ENCODE measurements at regions not wholly inside any gene's neighbourhood (a gene's known extent, or its start where the extent isn't known, plus 50 kb on each side); places are given as distances from the start of the nearest gene placed in this dataset.
"Not testable (repeated sequence)": the region's sequence is repeated elsewhere in the genome, so short reads cannot be mapped to it uniquely, and the experiment has no call there.

DNA sequence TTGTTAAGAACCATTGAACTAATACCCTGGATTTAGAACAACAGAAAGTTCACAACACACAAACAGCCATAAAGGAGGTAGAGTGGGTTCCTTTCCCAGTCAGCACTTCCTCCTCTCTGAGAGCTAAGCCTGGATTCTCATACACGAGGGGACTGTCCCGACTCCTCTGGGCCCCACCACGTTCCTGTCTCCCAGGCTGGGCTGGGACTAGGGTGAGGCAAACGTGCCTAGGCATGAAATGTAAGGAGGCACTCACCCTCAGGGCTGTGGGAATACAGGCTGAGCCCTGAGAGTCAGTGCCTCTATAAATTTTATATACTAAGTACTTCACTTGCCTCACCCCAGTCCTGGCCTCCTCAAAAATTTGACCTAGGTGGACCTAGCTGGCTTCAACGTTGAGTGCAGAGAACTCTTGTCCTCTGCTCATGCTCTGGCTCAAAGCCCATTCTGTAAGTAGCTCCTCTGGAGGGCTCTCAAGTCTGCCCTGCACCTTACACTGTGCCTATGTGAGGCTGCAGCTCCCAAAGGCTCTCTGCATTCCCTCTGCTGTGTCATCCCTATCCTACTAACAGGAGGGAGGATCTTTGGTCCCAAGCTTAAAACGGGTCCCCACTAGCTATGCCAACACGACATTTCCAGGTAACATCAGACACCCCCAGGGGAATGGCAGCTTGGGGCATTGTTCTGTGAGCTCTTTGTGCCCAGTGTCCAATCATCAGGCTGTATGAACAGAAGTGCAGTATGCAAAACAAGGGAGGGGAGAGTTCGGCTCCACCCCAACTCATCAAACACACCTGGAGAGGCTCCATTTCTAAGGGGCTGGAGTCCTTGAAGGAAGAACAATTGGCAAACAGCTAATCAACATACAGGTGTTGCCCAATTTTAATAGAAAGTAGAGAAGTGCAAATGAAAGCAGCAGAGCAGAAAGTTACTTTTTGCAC is 233.2 kb downstream of the RPLP1 start:
- no peak for DNase-seq

DNA sequence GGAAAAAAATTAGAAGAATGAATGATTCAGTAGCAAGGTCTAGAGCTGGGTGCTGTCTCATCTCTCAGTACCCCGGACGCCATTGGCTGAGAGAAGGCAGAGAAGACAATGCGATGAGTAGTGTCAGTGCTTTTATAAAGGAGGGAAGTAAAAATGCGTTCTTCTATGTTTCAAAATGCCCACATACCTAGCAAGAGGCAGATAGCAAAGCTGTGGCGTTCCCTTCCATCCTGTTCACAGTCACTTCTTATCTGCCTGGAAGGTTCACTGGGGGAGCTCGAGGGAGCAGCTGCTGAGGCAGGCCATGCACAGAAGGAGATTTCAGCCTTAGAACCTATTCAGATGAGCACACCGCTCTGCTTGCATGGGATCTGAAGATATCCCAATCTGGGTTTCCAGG is 234.0 kb downstream of the RPLP1 start:
- no peak for DNase-seq

DNA sequence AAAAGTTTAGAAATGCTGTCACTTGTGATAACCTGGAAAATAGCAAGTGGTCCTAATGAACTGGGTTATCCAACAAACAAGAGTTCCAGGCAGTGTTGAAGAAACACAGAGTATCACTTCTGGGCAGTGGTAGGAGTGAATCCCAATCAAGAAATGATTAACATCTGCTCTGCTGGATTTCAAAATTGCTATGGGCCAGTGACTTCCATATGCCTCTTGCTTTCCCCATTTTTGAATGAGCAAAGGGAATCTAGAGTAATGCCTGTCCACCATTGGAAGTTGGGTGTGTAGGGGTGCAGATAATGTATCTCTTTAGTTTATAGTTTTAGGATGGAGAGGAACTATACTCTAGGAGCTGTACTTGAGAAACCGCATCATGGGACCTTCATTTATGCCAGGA is 236.5 kb downstream of the RPLP1 start:
- no peak for DNase-seq

DNA sequence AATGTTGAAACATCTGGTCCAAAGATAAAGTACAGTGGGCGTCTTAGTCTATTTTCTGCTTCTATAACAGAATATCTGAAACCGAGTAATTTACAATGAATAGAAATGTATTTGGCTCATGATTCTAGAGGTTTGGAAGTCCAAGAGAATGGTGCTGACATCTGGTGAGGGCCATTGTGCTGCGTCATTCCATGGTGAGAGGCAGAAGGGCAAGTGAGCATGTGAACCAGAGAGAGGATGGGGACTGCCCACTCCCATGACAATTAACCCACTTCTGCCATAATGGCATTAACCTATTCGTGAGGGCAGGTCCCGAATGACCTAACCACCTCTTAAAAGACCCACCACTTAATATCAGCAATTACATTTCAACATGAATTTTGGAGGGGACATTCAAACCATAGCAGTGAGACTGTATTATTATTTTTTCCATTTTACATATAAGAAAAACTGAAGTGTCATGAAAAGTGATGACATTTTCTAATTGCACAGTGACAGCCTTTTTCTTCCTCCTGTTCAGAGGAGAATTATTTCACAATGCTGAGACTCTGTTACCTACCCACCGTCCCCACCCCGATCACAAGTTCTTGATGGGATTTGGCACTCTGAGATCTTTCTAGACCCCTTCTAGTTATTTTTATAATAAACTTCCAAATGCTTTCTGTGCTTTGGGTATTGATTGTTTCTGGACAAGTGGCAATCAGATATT is 238.8 kb downstream of the RPLP1 start:
- DNase-seq = no peak

- no peak for DNase-seq
These were observed 239.7 kb downstream of the RPLP1 start for GRCh38 chr15:69692342-69692741.

- no peak for DNase-seq
These were observed 240.4 kb downstream of the RPLP1 start for GRCh38 chr15:69693059-69693458.

GRCh38 chr15:69696946-69697345 is 244.3 kb downstream of the RPLP1 start:
- DNase-seq = no peak

DNA sequence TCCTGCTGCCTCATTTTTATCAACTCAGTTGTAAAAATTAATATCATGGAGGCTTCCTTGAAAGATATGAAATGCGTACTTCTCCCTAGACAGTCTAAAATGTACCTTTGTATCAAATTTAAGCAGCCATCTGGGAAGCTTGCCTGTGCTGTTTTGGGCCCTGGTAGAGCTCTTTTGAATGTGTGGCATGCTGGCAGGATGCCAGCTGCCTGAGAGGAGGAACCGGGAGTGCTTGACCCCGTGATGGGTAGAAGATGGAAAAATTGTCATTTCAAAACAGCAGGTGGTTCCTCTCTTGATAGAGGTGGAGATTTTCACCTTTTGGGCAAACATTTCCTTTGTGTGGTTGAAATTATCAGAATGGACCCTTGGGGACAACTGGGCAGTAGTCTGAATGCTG is 245.3 kb downstream of the RPLP1 start:
- DNase-seq = no peak

- no peak for DNase-seq
These were observed 246.5 kb downstream of the RPLP1 start for GRCh38 chr15:69699096-69699495.

GRCh38 chr15:69700380-69700779 is 247.8 kb downstream of the RPLP1 start:
- no peak for DNase-seq

GRCh38 chr15:69701198-69701597 is 248.6 kb downstream of the RPLP1 start:
- no peak for DNase-seq

GRCh38 chr15:69703532-69704187 is 251.0 kb downstream of the RPLP1 start:
- no peak for DNase-seq

GRCh38 chr15:69704229-69704628 is 251.6 kb downstream of the RPLP1 start:
- DNase-seq = no peak

DNA sequence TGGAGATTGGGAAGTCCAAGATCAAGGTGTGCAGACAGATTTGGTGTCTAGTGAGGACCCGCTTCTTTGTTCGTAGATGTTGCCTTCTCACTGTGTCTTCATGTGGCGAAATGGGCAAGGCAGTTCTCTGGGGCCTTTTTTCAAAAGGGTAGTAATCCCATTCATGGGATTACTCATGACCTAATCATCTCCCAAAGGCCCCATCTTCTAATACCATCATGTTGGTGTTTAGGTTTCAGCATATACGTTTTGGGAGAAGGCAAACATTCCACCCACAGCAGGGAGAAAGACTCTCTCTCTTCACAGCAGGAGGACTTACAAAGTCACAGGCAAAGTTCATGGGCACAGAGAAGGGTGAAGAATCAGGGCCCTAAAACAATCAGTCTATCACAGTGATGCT is 252.1 kb downstream of the RPLP1 start:
- DNase-seq = no peak

- DNase-seq = no peak
These were observed 253.9 kb downstream of the RPLP1 start for GRCh38 chr15:69706353-69707097.

GRCh38 chr15:69707241-69707640 is 254.6 kb downstream of the RPLP1 start:
- not testable (repeated sequence) for DNase-seq

DNA sequence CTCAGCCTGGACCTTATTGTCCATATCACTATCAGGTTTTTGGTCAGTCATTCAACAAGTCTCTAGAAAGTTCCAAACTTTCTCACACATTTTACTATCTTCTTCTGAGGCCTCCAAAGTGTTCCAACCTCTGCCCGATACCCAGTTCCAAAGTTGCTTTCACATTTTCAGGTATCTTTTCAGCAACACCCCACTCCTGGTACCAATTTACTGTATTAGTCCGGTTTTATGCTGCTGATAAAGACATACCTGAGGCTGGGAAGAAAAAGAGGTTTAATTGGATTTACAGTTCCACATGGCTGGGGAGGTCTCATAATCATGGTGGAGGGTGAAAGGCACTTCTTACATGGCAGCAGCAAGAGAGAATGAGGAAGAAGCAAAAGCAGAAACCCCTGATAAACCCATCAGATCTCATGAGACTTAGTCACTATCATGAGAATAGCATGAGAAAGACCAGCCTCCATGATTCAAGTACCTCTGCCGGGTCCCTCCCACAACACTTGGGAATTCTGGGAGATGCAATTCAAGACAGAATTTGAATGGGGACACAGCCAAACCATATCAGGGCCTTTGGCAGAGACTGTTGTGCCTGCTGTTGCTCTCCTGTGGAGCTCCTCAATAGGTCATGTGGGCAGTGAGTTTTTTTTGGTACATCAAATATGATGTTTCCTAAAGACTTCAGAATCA is 256.0 kb downstream of the RPLP1 start:
- DNase-seq = not testable (repeated sequence)

GRCh38 chr15:69712991-69713390 is 260.4 kb downstream of the RPLP1 start:
- no peak for DNase-seq

DNA sequence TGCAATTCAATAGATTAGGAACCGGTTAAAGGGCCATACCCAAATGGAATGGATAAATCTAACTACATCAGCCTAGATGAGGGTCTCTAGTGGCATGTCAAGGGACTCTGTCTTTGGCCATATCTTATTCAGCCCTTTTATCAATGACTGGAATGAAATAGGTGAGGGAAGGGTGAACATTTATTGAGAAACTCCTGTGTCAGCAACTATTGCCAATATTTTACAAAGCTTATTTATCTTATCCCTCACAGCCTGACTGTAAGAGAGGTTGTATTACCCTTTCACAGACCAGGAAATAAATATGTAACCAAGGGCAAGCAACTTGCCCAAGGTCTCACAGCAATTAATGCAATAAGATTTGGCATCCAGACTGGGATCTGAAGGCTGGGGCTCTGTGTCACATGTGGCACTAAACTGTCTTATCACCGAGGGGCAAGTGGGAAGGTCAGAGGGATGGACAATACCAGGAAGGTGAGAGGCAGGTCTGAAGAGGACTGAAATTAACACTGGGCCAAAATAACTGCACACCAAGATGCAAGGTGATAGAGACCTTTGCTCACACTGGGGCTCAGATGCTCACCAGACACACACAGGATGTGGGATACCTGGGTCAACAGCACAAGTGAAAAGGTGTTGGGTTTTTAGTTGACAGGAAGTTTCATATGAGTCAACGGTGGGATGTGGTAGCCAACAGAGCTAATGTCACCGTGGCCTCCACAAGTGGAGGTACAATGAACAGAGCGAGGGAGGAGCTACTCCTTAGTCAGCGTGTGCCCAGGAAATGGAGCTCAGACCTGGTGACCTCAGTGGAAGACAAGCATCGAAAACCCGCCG is 261.3 kb downstream of the RPLP1 start:
- DNase-seq = no peak

DNA sequence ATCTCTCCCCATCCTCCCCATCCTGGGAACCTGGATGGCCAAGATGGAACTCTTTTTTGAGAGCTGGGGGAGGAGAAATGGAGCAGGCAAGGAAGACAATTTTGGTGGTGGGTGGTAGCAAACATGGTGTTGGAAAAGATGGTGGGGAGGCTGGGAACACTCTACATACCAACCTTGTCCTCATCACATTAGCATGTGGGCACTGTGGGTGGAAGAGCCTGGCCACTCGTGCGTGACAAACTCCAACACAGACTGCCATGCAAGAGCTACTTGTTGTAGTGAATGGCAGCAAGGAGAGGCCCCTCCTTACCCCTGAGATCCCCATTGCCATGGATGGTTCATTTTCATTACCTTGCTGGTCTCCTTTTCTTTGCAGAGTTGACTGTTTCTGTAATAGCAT is 262.6 kb downstream of the RPLP1 start:
- DNase-seq = no peak

DNA sequence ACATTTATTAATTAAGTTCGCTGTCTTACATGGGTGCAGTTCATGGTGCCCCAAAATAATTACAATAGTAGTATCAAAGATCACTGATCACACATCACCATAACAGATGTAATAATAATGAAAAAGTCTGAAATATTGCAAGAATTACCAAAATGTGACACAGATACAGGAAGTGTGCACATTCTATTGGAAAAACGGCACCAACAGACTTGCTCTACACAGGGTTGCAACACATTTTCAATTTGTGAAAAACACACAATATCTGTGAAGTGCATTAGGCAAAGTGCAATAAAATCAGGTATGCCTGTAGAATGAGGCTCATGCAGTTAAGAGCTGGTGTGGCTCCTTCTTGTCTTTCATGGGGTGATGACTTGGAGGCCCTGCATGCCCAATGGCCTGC is 265.8 kb downstream of the RPLP1 start:
- DNase-seq = peak; percentile 9

All from GF-D8 (cell line).